ENCODE measurements at regions not wholly inside any gene's neighbourhood (a gene's known extent, or its start where the extent isn't known, plus 50 kb on each side); places are given as distances from the start of the nearest gene placed in this dataset.

- no peaks in the 10 kb centered on the region for H4K20me1 ChIP-seq (ENCODE audit: insufficient read depth)
- H3K79me2 ChIP-seq (replicated peaks; ENCODE audit: insufficient read depth, low read length), result no peaks in the 10 kb centered on the region
- H3K27ac ChIP-seq (ENCODE audit: low read length), result no peak overlapping the region
- no peak overlapping the region for H3K4me3 ChIP-seq (ENCODE audit: low read length)
- no peaks in the 10 kb centered on the region for H3K9me2 ChIP-seq (ENCODE audit: insufficient read depth, low read length)
- H3K9ac ChIP-seq (ENCODE audit: low read length), result no peak overlapping the region
- no peaks in the 10 kb centered on the region for H3K27me3 ChIP-seq (ENCODE audit: insufficient read depth, low read depth, low read length)
- H3F3A ChIP-seq (ENCODE audit: insufficient read depth, low read length, poor library complexity, severe bottlenecking), result no peaks in the 10 kb centered on the region
- no peak overlapping the region for H3K4me2 ChIP-seq (ENCODE audit: low read length)
- no peak overlapping the region for H2AFZ ChIP-seq (ENCODE audit: low read depth, low read length)
- no peak for TF ChIP-seq SMC3 (conservative IDR thresholded peaks at IDR 0.05; ENCODE audit: poor library complexity)
- no peaks in the 10 kb centered on the region for H3K9me3 ChIP-seq (ENCODE audit: low read length)
- H3K36me3 ChIP-seq (ENCODE audit: insufficient read depth, low read length), result no peaks in the 10 kb centered on the region
Measured at GRCh38 chr5:97658116-97658900, 475.3 kb upstream of the RIOK2 start.

GRCh38 chr5:97666783-97667182 lies 483.7 kb upstream of the RIOK2 start:
- Histone ChIP-seq H3K36me3 (ENCODE audit: insufficient read depth, low read length) (no peaks in the 10 kb centered on the region), H3K27ac (ENCODE audit: low read length) (no peak overlapping the region), H2AFZ (ENCODE audit: low read depth, low read length) (no peak overlapping the region), H3K9ac (ENCODE audit: low read length) (no peak overlapping the region), H3F3A (ENCODE audit: insufficient read depth, low read length, poor library complexity, severe bottlenecking) (no peaks in the 10 kb centered on the region), H4K20me1 (ENCODE audit: insufficient read depth) (no peaks in the 10 kb centered on the region), H3K4me2 (ENCODE audit: low read length) (no peak overlapping the region), H3K9me2 (ENCODE audit: insufficient read depth, low read length) (no peaks in the 10 kb centered on the region), H3K9me3 (ENCODE audit: low read length) (no peaks in the 10 kb centered on the region), H3K79me2 (replicated peaks; ENCODE audit: insufficient read depth, low read length) (no peaks in the 10 kb centered on the region), H3K27me3 (ENCODE audit: insufficient read depth, low read depth, low read length) (no peaks in the 10 kb centered on the region), H3K4me3 (ENCODE audit: low read length) (no peak overlapping the region)
- TF ChIP-seq EZH2 (IDR thresholded peaks at IDR 0.05; ENCODE audit: borderline replicate concordance, insufficient read depth, low read length, poor library complexity, severe bottlenecking), result no peak
- TF ChIP-seq TAF1 (IDR thresholded peaks at IDR 0.05; ENCODE audit: low read depth), result no peak
- TF ChIP-seq SMC3 (conservative IDR thresholded peaks at IDR 0.05; ENCODE audit: poor library complexity), result no peak
- TF ChIP-seq REST (IDR thresholded peaks at IDR 0.05; ENCODE audit: borderline replicate concordance), result no peak

- H3K4me2 ChIP-seq (ENCODE audit: low read length), result no peak overlapping the region
- H2AFZ ChIP-seq (ENCODE audit: low read depth, low read length), result no peak overlapping the region
- H3K9me3 ChIP-seq (ENCODE audit: low read length), result no peaks in the 10 kb centered on the region
- no peaks in the 10 kb centered on the region for H3F3A ChIP-seq (ENCODE audit: insufficient read depth, low read length, poor library complexity, severe bottlenecking)
- H3K27me3 ChIP-seq (ENCODE audit: insufficient read depth, low read depth, low read length), result no peaks in the 10 kb centered on the region
- H3K27ac ChIP-seq (ENCODE audit: low read length), result no peak overlapping the region
- no peak for TF ChIP-seq CTCF (IDR thresholded peaks at IDR 0.05; ENCODE audit: poor library complexity, severe bottlenecking)
- no peak for TF ChIP-seq SMC3 (conservative IDR thresholded peaks at IDR 0.05; ENCODE audit: poor library complexity)
- no peak for TF ChIP-seq RAD21 (conservative IDR thresholded peaks at IDR 0.05)
- no peak for TF ChIP-seq REST (IDR thresholded peaks at IDR 0.05; ENCODE audit: borderline replicate concordance)
- TF ChIP-seq EZH2 (IDR thresholded peaks at IDR 0.05; ENCODE audit: borderline replicate concordance, insufficient read depth, low read length, poor library complexity, severe bottlenecking), result no peak
- no peak for TF ChIP-seq POLR2AphosphoS5 (IDR thresholded peaks at IDR 0.05)
- no peak for TF ChIP-seq TAF1 (IDR thresholded peaks at IDR 0.05; ENCODE audit: low read depth)
- TF ChIP-seq MXI1 (conservative IDR thresholded peaks at IDR 0.05; ENCODE audit: poor library complexity, severe bottlenecking), result no peak
- no peak for TF ChIP-seq EP300 (conservative IDR thresholded peaks at IDR 0.05; ENCODE audit: poor library complexity, severe bottlenecking)
- H4K20me1 ChIP-seq (ENCODE audit: insufficient read depth), result no peaks in the 10 kb centered on the region
- no peak overlapping the region for H3K4me3 ChIP-seq (ENCODE audit: low read length)
- no peaks in the 10 kb centered on the region for H3K79me2 ChIP-seq (replicated peaks; ENCODE audit: insufficient read depth, low read length)
- no peaks in the 10 kb centered on the region for H3K9me2 ChIP-seq (ENCODE audit: insufficient read depth, low read length)
- H3K9ac ChIP-seq (ENCODE audit: low read length), result no peak overlapping the region
- no peaks in the 10 kb centered on the region for H3K36me3 ChIP-seq (ENCODE audit: insufficient read depth, low read length)
Measured at GRCh38 chr5:97670447-97670846, 487.4 kb upstream of the RIOK2 start.
